ENCODE measurements at regions not wholly inside any gene's neighbourhood (a gene's known extent, or its start where the extent isn't known, plus 50 kb on each side); places are given as distances from the start of the nearest gene placed in this dataset.
A peak's percentile ranks its signal among the peaks of the same experiment; 100 is the strongest.

DNA sequence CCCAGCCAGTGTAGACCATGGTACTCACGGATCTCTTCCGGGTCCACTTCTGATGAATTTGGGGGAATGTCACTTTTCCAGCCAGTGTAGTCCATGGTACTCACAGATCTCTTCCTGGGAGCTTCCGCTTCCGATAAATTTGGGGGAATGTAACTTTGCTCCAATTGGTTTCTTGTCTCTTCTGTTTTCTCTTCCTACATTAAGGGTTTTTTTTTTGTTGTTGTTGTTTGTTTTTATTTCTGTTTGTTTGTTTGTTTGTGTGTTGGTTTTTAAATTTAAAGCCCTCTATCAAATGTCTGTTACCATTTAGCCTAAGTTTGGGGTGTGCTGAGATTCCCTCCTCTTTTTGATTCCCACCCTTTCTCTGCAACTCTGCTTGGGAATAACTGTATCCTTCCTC, 475.8 kb upstream of the FZD8 start:
- no peak overlapping the region for H3K27ac ChIP-seq (ENCODE audit: low read length)
- H3K36me3 ChIP-seq (ENCODE audit: control insufficient read depth in 1 of 2, insufficient read depth in 2 of 2, low read length in 2 of 2) = no peaks in the 10 kb centered on the region
- no peaks in the 10 kb centered on the region for H3K9me3 ChIP-seq (ENCODE audit: control insufficient read depth in 1 of 2, low read length in 2 of 2)
- no peaks in the 10 kb centered on the region for H3K27me3 ChIP-seq (ENCODE audit: low read depth, low read length)
- peak overlapping the region in 1 of 2 donors; percentile 10 for H3K4me3 ChIP-seq (ENCODE audit: low read depth in 1 of 2, low read length in 2 of 2)
- H3K4me1 ChIP-seq (ENCODE audit: control insufficient read depth in 1 of 2, insufficient read depth in 2 of 2, low read length in 2 of 2) = peaks cover 0 to 28% of the 10 kb centered on the region in 2 donors

DNA sequence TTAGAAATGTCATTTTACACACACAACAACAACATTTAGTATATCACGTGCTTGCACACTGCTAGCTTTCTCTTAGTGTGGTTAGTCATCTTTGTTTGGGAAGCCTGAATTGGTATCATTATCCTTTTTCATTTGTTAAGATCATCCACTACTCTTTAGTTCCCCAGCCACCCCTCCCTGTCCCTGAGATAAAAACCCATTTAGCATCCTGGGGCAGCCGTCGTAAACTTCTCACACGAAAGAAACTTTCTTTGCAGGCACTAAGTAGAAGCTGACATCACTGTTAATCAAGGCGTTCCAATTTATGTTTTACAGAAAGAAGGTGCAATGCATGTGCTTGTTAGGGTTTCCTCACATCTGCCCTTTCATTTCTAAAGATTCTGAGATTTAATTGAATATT, 475.1 kb upstream of the FZD8 start:
- Histone ChIP-seq H3K9me3 (ENCODE audit: control insufficient read depth in 1 of 2, low read length in 2 of 2) (no peaks in the 10 kb centered on the region), H3K36me3 (ENCODE audit: control insufficient read depth in 1 of 2, insufficient read depth in 2 of 2, low read length in 2 of 2) (no peaks in the 10 kb centered on the region), H3K27ac (ENCODE audit: low read length) (no peak overlapping the region), H3K27me3 (ENCODE audit: low read depth, low read length) (no peaks in the 10 kb centered on the region), H3K4me3 (ENCODE audit: low read depth in 1 of 2, low read length in 2 of 2) (no peak overlapping the region), H3K4me1 (ENCODE audit: control insufficient read depth in 1 of 2, insufficient read depth in 2 of 2, low read length in 2 of 2) (peaks cover 0 to 28% of the 10 kb centered on the region in 2 donors)

GRCh38 chr10:36116731-36117130, 474.6 kb upstream of the FZD8 start:
- Histone ChIP-seq H3K27ac (ENCODE audit: low read length) (no peak overlapping the region), H3K9me3 (ENCODE audit: control insufficient read depth in 1 of 2, low read length in 2 of 2) (no peaks in the 10 kb centered on the region), H3K4me1 (ENCODE audit: control insufficient read depth in 1 of 2, insufficient read depth in 2 of 2, low read length in 2 of 2) (peaks cover 0 to 28% of the 10 kb centered on the region in 2 donors), H3K4me3 (ENCODE audit: low read depth in 1 of 2, low read length in 2 of 2) (no peak overlapping the region), H3K27me3 (ENCODE audit: low read depth, low read length) (no peaks in the 10 kb centered on the region), H3K36me3 (ENCODE audit: control insufficient read depth in 1 of 2, insufficient read depth in 2 of 2, low read length in 2 of 2) (no peaks in the 10 kb centered on the region)

GRCh38 chr10:36116040-36116439, 473.9 kb upstream of the FZD8 start:
- Histone ChIP-seq H3K36me3 (ENCODE audit: control insufficient read depth in 1 of 2, insufficient read depth in 2 of 2, low read length in 2 of 2) (no peaks in the 10 kb centered on the region), H3K27me3 (ENCODE audit: low read depth, low read length) (no peaks in the 10 kb centered on the region), H3K9me3 (ENCODE audit: control insufficient read depth in 1 of 2, low read length in 2 of 2) (no peaks in the 10 kb centered on the region), H3K27ac (ENCODE audit: low read length) (no peak overlapping the region), H3K4me1 (ENCODE audit: control insufficient read depth in 1 of 2, insufficient read depth in 2 of 2, low read length in 2 of 2) (peaks cover 0 to 28% of the 10 kb centered on the region in 2 donors), H3K4me3 (ENCODE audit: low read depth in 1 of 2, low read length in 2 of 2) (no peak overlapping the region)

DNA sequence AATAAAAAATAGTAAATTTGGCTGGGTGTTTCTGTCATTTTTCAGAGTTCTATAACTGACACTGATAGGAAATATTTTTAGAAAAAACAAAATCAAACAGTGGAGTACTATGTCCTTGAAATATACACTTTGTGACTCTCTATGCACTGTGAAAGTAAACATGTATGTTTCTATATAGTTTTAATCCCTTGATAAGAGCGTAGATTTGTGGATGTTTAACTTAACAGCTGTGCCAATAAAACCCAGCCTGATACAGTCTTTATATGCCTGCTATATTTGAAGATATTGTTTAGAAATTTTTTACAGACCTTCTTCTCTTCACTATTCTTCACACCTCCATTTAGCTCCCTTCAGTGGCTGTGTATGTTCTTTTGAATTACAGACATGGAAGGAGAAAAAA, 473.3 kb upstream of the FZD8 start:
- Histone ChIP-seq H3K27ac (ENCODE audit: low read length) (no peak overlapping the region), H3K36me3 (ENCODE audit: control insufficient read depth in 1 of 2, insufficient read depth in 2 of 2, low read length in 2 of 2) (no peaks in the 10 kb centered on the region), H3K4me3 (ENCODE audit: low read depth in 1 of 2, low read length in 2 of 2) (no peak overlapping the region), H3K27me3 (ENCODE audit: low read depth, low read length) (no peaks in the 10 kb centered on the region), H3K4me1 (ENCODE audit: control insufficient read depth in 1 of 2, insufficient read depth in 2 of 2, low read length in 2 of 2) (peaks cover 0 to 28% of the 10 kb centered on the region in 2 donors), H3K9me3 (ENCODE audit: control insufficient read depth in 1 of 2, low read length in 2 of 2) (no peaks in the 10 kb centered on the region)

DNA sequence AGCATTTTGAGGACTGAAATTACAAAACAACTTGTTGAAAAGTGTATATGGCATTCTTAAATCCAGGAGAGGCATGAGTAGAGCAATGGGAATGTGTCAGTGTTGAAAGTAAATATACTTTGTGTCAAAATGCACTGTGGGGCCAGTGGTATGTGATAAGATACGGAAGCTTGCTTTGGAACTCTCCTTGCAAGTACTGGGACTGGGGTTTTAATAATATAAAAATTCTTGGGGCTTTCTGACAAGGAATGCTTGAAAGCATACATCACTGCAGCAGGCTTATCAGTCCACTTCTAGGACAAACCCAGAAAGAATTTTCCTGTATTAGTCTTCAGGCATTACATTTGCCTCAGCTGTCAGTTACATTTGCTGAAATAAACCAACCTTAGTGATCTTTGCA, 472.8 kb upstream of the FZD8 start:
- Histone ChIP-seq H3K4me3 (ENCODE audit: low read depth in 1 of 2, low read length in 2 of 2) (no peak overlapping the region), H3K4me1 (ENCODE audit: control insufficient read depth in 1 of 2, insufficient read depth in 2 of 2, low read length in 2 of 2) (peaks cover 0 to 28% of the 10 kb centered on the region in 2 donors), H3K27me3 (ENCODE audit: low read depth, low read length) (no peaks in the 10 kb centered on the region), H3K9me3 (ENCODE audit: control insufficient read depth in 1 of 2, low read length in 2 of 2) (no peaks in the 10 kb centered on the region), H3K27ac (ENCODE audit: low read length) (no peak overlapping the region), H3K36me3 (ENCODE audit: control insufficient read depth in 1 of 2, insufficient read depth in 2 of 2, low read length in 2 of 2) (no peaks in the 10 kb centered on the region)

- H3K36me3 ChIP-seq (ENCODE audit: control insufficient read depth in 1 of 2, insufficient read depth in 2 of 2, low read length in 2 of 2) = no peaks in the 10 kb centered on the region
- H3K4me3 ChIP-seq (ENCODE audit: low read depth in 1 of 2, low read length in 2 of 2) = no peak overlapping the region
- no peak overlapping the region for H3K27ac ChIP-seq (ENCODE audit: low read length)
- peaks cover 0 to 28% of the 10 kb centered on the region in 2 donors for H3K4me1 ChIP-seq (ENCODE audit: control insufficient read depth in 1 of 2, insufficient read depth in 2 of 2, low read length in 2 of 2)
- no peaks in the 10 kb centered on the region for H3K27me3 ChIP-seq (ENCODE audit: low read depth, low read length)
- H3K9me3 ChIP-seq (ENCODE audit: control insufficient read depth in 1 of 2, low read length in 2 of 2) = no peaks in the 10 kb centered on the region
These were observed 472.0 kb upstream of the FZD8 start for GRCh38 chr10:36114141-36114540.

- Histone ChIP-seq H3K27me3 (ENCODE audit: low read depth, low read length) (no peaks in the 10 kb centered on the region), H3K9me3 (ENCODE audit: control insufficient read depth in 1 of 2, low read length in 2 of 2) (no peaks in the 10 kb centered on the region), H3K4me1 (ENCODE audit: control insufficient read depth in 1 of 2, insufficient read depth in 2 of 2, low read length in 2 of 2) (peaks cover 0 to 4% of the 10 kb centered on the region in 2 donors), H3K4me3 (ENCODE audit: low read depth in 1 of 2, low read length in 2 of 2) (no peak overlapping the region), H3K27ac (ENCODE audit: low read length) (no peak overlapping the region), H3K36me3 (ENCODE audit: control insufficient read depth in 1 of 2, insufficient read depth in 2 of 2, low read length in 2 of 2) (no peaks in the 10 kb centered on the region)
These were observed 469.6 kb upstream of the FZD8 start for GRCh38 chr10:36111676-36112075.

- H3K9me3 ChIP-seq (ENCODE audit: control insufficient read depth in 1 of 2, low read length in 2 of 2) = no peaks in the 10 kb centered on the region
- H3K4me3 ChIP-seq (ENCODE audit: low read depth in 1 of 2, low read length in 2 of 2) = no peak overlapping the region
- no peak overlapping the region for H3K27ac ChIP-seq (ENCODE audit: low read length)
- H3K36me3 ChIP-seq (ENCODE audit: control insufficient read depth in 1 of 2, insufficient read depth in 2 of 2, low read length in 2 of 2) = no peaks in the 10 kb centered on the region
- no peaks in the 10 kb centered on the region for H3K4me1 ChIP-seq (ENCODE audit: control insufficient read depth in 1 of 2, insufficient read depth in 2 of 2, low read length in 2 of 2)
- no peaks in the 10 kb centered on the region for H3K27me3 ChIP-seq (ENCODE audit: low read depth, low read length)
These were observed 468.0 kb upstream of the FZD8 start for GRCh38 chr10:36110097-36110496.

- no peaks in the 10 kb centered on the region for H3K36me3 ChIP-seq (ENCODE audit: control insufficient read depth in 1 of 2, insufficient read depth in 2 of 2, low read length in 2 of 2)
- H3K27me3 ChIP-seq (ENCODE audit: low read depth, low read length) = no peaks in the 10 kb centered on the region
- no peaks in the 10 kb centered on the region for H3K4me1 ChIP-seq (ENCODE audit: control insufficient read depth in 1 of 2, insufficient read depth in 2 of 2, low read length in 2 of 2)
- no peak overlapping the region for H3K27ac ChIP-seq (ENCODE audit: low read length)
- no peak overlapping the region for H3K4me3 ChIP-seq (ENCODE audit: low read depth in 1 of 2, low read length in 2 of 2)
- H3K9me3 ChIP-seq (ENCODE audit: control insufficient read depth in 1 of 2, low read length in 2 of 2) = no peaks in the 10 kb centered on the region
These were observed 467.4 kb upstream of the FZD8 start for GRCh38 chr10:36109399-36110023.

- no peaks in the 10 kb centered on the region for H3K27me3 ChIP-seq (ENCODE audit: low read depth, low read length)
- no peaks in the 10 kb centered on the region for H3K36me3 ChIP-seq (ENCODE audit: control insufficient read depth in 1 of 2, insufficient read depth in 2 of 2, low read length in 2 of 2)
- no peak overlapping the region for H3K27ac ChIP-seq (ENCODE audit: low read length)
- no peak overlapping the region for H3K4me3 ChIP-seq (ENCODE audit: low read depth in 1 of 2, low read length in 2 of 2)
- peaks cover 0 to 4% of the 10 kb centered on the region in 2 donors for H3K9me3 ChIP-seq (ENCODE audit: control insufficient read depth in 1 of 2, low read length in 2 of 2)
- no peaks in the 10 kb centered on the region for H3K4me1 ChIP-seq (ENCODE audit: control insufficient read depth in 1 of 2, insufficient read depth in 2 of 2, low read length in 2 of 2)
These were observed 455.6 kb upstream of the FZD8 start for GRCh38 chr10:36097696-36098095.

GRCh38 chr10:36096576-36096975, 454.5 kb upstream of the FZD8 start:
- Histone ChIP-seq H3K4me1 (ENCODE audit: control insufficient read depth in 1 of 2, insufficient read depth in 2 of 2, low read length in 2 of 2) (no peaks in the 10 kb centered on the region), H3K9me3 (ENCODE audit: control insufficient read depth in 1 of 2, low read length in 2 of 2) (peaks cover 0 to 4% of the 10 kb centered on the region in 2 donors), H3K36me3 (ENCODE audit: control insufficient read depth in 1 of 2, insufficient read depth in 2 of 2, low read length in 2 of 2) (no peaks in the 10 kb centered on the region), H3K27ac (ENCODE audit: low read length) (no peak overlapping the region), H3K4me3 (ENCODE audit: low read depth in 1 of 2, low read length in 2 of 2) (no peak overlapping the region), H3K27me3 (ENCODE audit: low read depth, low read length) (no peaks in the 10 kb centered on the region)

Data from muscle layer of duodenum (tissue), 2 donors.